ENCODE measurements at regions not wholly inside any gene's neighbourhood (a gene's known extent, or its start where the extent isn't known, plus 50 kb on each side); places are given as distances from the start of the nearest gene placed in this dataset.

DNA sequence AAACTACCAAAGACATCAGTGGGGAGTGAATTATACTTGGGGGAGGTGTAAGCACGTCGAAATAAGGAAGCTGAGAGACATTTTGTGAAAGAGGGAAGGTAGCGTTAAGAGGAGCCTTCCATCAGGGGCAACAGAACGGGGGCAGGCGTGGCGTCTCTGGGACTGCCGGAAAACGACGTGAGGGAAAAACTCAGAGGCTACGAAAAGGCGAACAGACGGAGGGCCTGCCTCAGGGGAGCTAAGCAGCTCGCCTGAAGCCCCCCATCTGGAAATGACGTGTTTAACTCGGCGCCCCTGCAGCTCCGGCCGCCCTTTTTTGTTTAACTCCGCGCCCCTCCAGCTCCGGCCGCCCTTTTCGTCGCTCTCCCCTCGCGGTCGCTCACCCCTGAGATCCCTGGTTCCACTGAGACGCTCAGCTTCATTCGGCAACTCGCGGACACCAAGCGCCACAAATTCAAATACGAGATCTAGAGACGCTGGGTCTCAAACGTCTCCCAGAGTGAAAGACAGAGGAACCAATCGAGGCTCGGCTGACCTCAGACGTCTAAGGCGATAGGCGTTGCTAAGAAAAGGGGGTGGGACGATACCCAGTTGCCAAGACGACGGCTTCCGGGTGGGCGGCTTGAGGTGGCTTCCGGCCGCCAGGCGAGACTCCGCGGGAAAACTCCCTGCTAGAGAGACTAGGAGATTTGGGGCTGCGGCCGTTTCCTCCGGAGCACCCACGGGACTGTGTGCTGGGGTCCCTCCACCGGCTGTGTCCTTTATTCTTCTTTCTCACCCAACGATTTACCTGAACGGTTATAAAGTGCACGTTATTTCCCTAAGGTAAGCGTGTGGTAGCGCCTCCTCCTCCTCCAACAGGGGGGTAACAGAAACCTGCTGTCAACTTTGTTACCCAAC, 383.2 kb downstream of the ZFHX3 start (continued):
- TF ChIP-seq, protein P1, sequence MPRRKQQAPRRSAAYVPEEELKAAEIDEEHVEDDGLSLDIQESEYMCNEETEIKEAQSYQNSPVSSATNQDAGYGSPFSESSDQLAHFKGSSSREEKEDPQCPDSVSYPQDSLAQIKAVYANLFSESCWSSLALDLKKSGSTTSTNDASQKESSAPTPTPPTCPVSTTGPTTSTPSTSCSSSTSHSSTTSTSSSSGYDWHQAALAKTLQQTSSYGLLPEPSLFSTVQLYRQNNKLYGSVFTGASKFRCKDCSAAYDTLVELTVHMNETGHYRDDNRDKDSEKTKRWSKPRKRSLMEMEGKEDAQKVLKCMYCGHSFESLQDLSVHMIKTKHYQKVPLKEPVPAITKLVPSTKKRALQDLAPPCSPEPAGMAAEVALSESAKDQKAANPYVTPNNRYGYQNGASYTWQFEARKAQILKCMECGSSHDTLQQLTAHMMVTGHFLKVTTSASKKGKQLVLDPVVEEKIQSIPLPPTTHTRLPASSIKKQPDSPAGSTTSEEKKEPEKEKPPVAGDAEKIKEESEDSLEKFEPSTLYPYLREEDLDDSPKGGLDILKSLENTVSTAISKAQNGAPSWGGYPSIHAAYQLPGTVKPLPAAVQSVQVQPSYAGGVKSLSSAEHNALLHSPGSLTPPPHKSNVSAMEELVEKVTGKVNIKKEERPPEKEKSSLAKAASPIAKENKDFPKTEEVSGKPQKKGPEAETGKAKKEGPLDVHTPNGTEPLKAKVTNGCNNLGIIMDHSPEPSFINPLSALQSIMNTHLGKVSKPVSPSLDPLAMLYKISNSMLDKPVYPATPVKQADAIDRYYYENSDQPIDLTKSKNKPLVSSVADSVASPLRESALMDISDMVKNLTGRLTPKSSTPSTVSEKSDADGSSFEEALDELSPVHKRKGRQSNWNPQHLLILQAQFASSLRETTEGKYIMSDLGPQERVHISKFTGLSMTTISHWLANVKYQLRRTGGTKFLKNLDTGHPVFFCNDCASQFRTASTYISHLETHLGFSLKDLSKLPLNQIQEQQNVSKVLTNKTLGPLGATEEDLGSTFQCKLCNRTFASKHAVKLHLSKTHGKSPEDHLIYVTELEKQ (CRISPR knock-in tag; IDR thresholded peaks at IDR 0.05) = no peak
- TF ChIP-seq ZKSCAN1 (IDR thresholded peaks at IDR 0.05; ENCODE audit: low read depth, low read length) (no peak), SIRT6 (IDR thresholded peaks at IDR 0.05; ENCODE audit: low read depth, low read length) (no peak), KLF1 (tag; IDR thresholded peaks at IDR 0.05) (no peak), FOS (IDR thresholded peaks at IDR 0.05; ENCODE audit: extremely low read depth, insufficient read length) (peak; percentile 92), ZNF384 (IDR thresholded peaks at IDR 0.05; ENCODE audit: low read depth, low read length) (no peak), ZNF239 (CRISPR knock-in tag; IDR thresholded peaks at IDR 0.05) (no peak)
- TF ChIP-seq, protein P2, sequence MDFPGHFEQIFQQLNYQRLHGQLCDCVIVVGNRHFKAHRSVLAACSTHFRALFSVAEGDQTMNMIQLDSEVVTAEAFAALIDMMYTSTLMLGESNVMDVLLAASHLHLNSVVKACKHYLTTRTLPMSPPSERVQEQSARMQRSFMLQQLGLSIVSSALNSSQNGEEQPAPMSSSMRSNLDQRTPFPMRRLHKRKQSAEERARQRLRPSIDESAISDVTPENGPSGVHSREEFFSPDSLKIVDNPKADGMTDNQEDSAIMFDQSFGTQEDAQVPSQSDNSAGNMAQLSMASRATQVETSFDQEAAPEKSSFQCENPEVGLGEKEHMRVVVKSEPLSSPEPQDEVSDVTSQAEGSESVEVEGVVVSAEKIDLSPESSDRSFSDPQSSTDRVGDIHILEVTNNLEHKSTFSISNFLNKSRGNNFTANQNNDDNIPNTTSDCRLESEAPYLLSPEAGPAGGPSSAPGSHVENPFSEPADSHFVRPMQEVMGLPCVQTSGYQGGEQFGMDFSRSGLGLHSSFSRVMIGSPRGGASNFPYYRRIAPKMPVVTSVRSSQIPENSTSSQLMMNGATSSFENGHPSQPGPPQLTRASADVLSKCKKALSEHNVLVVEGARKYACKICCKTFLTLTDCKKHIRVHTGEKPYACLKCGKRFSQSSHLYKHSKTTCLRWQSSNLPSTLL (IDR thresholded peaks at IDR 0.05) = no peak
- TF ChIP-seq, protein P3, sequence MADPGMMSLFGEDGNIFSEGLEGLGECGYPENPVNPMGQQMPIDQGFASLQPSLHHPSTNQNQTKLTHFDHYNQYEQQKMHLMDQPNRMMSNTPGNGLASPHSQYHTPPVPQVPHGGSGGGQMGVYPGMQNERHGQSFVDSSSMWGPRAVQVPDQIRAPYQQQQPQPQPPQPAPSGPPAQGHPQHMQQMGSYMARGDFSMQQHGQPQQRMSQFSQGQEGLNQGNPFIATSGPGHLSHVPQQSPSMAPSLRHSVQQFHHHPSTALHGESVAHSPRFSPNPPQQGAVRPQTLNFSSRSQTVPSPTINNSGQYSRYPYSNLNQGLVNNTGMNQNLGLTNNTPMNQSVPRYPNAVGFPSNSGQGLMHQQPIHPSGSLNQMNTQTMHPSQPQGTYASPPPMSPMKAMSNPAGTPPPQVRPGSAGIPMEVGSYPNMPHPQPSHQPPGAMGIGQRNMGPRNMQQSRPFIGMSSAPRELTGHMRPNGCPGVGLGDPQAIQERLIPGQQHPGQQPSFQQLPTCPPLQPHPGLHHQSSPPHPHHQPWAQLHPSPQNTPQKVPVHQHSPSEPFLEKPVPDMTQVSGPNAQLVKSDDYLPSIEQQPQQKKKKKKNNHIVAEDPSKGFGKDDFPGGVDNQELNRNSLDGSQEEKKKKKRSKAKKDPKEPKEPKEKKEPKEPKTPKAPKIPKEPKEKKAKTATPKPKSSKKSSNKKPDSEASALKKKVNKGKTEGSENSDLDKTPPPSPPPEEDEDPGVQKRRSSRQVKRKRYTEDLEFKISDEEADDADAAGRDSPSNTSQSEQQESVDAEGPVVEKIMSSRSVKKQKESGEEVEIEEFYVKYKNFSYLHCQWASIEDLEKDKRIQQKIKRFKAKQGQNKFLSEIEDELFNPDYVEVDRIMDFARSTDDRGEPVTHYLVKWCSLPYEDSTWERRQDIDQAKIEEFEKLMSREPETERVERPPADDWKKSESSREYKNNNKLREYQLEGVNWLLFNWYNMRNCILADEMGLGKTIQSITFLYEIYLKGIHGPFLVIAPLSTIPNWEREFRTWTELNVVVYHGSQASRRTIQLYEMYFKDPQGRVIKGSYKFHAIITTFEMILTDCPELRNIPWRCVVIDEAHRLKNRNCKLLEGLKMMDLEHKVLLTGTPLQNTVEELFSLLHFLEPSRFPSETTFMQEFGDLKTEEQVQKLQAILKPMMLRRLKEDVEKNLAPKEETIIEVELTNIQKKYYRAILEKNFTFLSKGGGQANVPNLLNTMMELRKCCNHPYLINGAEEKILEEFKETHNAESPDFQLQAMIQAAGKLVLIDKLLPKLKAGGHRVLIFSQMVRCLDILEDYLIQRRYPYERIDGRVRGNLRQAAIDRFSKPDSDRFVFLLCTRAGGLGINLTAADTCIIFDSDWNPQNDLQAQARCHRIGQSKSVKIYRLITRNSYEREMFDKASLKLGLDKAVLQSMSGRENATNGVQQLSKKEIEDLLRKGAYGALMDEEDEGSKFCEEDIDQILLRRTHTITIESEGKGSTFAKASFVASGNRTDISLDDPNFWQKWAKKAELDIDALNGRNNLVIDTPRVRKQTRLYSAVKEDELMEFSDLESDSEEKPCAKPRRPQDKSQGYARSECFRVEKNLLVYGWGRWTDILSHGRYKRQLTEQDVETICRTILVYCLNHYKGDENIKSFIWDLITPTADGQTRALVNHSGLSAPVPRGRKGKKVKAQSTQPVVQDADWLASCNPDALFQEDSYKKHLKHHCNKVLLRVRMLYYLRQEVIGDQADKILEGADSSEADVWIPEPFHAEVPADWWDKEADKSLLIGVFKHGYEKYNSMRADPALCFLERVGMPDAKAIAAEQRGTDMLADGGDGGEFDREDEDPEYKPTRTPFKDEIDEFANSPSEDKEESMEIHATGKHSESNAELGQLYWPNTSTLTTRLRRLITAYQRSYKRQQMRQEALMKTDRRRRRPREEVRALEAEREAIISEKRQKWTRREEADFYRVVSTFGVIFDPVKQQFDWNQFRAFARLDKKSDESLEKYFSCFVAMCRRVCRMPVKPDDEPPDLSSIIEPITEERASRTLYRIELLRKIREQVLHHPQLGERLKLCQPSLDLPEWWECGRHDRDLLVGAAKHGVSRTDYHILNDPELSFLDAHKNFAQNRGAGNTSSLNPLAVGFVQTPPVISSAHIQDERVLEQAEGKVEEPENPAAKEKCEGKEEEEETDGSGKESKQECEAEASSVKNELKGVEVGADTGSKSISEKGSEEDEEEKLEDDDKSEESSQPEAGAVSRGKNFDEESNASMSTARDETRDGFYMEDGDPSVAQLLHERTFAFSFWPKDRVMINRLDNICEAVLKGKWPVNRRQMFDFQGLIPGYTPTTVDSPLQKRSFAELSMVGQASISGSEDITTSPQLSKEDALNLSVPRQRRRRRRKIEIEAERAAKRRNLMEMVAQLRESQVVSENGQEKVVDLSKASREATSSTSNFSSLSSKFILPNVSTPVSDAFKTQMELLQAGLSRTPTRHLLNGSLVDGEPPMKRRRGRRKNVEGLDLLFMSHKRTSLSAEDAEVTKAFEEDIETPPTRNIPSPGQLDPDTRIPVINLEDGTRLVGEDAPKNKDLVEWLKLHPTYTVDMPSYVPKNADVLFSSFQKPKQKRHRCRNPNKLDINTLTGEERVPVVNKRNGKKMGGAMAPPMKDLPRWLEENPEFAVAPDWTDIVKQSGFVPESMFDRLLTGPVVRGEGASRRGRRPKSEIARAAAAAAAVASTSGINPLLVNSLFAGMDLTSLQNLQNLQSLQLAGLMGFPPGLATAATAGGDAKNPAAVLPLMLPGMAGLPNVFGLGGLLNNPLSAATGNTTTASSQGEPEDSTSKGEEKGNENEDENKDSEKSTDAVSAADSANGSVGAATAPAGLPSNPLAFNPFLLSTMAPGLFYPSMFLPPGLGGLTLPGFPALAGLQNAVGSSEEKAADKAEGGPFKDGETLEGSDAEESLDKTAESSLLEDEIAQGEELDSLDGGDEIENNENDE (IDR thresholded peaks at IDR 0.05; ENCODE audit: low read depth, low read length) = no peak

Data from K562 (cell line).